RWPE2 (cell line): ENCODE measurements at regions not wholly inside any gene's neighbourhood (a gene's known extent, or its start where the extent isn't known, plus 50 kb on each side); places are given as distances from the start of the nearest gene placed in this dataset.

Experiments
- ATAC-seq: fragments of 200-7000 bp; cut with Tn5 transposase; 3 replicates; pipeline ENCODE4 v1.9.1; 2021; ENCODE audit warnings: low read depth
- DNase-seq: peaks from one replicate; pipeline ENCODE4 v3.0.0-alpha.2; 2020; ENCODE audit warnings: low spot score
- H3K27ac ChIP-seq: fragments of 450-650 bp; 2 replicates; pipeline ENCODE4 v1.5.1; 2017; ENCODE audit warnings: mild to moderate bottlenecking; ENCODE audit not compliant: poor library complexity, severe bottlenecking
- H3K27me3 ChIP-seq: fragments of 250-450 bp; sonication (Bioruptor Pico); 2 replicates; pipeline ENCODE4 v1.5.1; 2021; ENCODE audit warnings: mild to moderate bottlenecking, moderate library complexity; ENCODE audit not compliant: insufficient read depth, poor library complexity, severe bottlenecking
- H3K36me3 ChIP-seq: fragments of 250-450 bp; sonication (Bioruptor Pico); 2 replicates; pipeline ENCODE4 v1.5.1; 2020; ENCODE audit warnings: low read depth, mild to moderate bottlenecking, moderate library complexity
- H3K4me1 ChIP-seq: fragments of 250-450 bp; sonication (Bioruptor Pico); 2 replicates; pipeline ENCODE4 v1.5.1; 2021; ENCODE audit warnings: mild to moderate bottlenecking, moderate library complexity; ENCODE audit not compliant: insufficient read depth, poor library complexity, severe bottlenecking
- H3K4me3 ChIP-seq: fragments of 250-450 bp; sonication (Bioruptor Pico); 2 replicates; pipeline ENCODE4 v1.5.1; 2021; ENCODE audit warnings: mild to moderate bottlenecking, moderate library complexity; ENCODE audit not compliant: severe bottlenecking
- H3K9me3 ChIP-seq: fragments of 250-450 bp; sonication (Bioruptor Pico); 2 replicates; pipeline ENCODE4 v1.5.1; 2021; ENCODE audit warnings: mild to moderate bottlenecking, moderate library complexity; ENCODE audit not compliant: severe bottlenecking
- CTCF ChIP-seq: fragments of 450-650 bp; IDR thresholded peaks from one replicate; pipeline ENCODE4 v1.5.1; 2017; ENCODE audit warnings: mild to moderate bottlenecking, moderate library complexity; ENCODE audit not compliant: poor library complexity, severe bottlenecking

- no peak for TF ChIP-seq CTCF
- DNase-seq (no peak), ATAC-seq (no peak)
- Histone ChIP-seq H3K4me3 (no peak overlapping the region), H3K36me3 (no peaks in the 10 kb centered on the region), H3K27ac (no peak overlapping the region), H3K9me3 (no peaks in the 10 kb centered on the region), H3K4me1 (no peaks in the 10 kb centered on the region), H3K27me3 (no peaks in the 10 kb centered on the region)
Measured at GRCh38 chr16:60684002-60684401, 1352.2 kb downstream of the CDH8 start.

- Histone ChIP-seq H3K27me3 (no peaks in the 10 kb centered on the region), H3K4me1 (no peaks in the 10 kb centered on the region), H3K9me3 (no peaks in the 10 kb centered on the region), H3K36me3 (no peaks in the 10 kb centered on the region), H3K27ac (no peak overlapping the region), H3K4me3 (no peak overlapping the region)
- no peak for DNase-seq
- TF ChIP-seq CTCF, result no peak
- no peak for ATAC-seq
Measured at GRCh38 chr16:60682219-60682618, 1354.0 kb downstream of the CDH8 start.

GRCh38 chr16:60681043-60681442 is 1355.2 kb downstream of the CDH8 start:
- no peak for ATAC-seq
- no peak overlapping the region for H3K4me3 ChIP-seq
- DNase-seq, result no peak
- no peaks in the 10 kb centered on the region for H3K4me1 ChIP-seq
- H3K9me3 ChIP-seq, result no peaks in the 10 kb centered on the region
- no peak for TF ChIP-seq CTCF
- H3K27me3 ChIP-seq, result no peaks in the 10 kb centered on the region
- H3K27ac ChIP-seq, result no peak overlapping the region
- no peaks in the 10 kb centered on the region for H3K36me3 ChIP-seq

GRCh38 chr16:60675022-60675421 is 1361.2 kb downstream of the CDH8 start:
- Histone ChIP-seq H3K4me1 (peaks cover 5% of the 10 kb centered on the region), H3K27me3 (no peaks in the 10 kb centered on the region), H3K36me3 (no peaks in the 10 kb centered on the region), H3K27ac (no peak overlapping the region), H3K9me3 (no peaks in the 10 kb centered on the region), H3K4me3 (no peak overlapping the region)
- DNase-seq (no peak), ATAC-seq (no peak)
- TF ChIP-seq CTCF, result no peak

GRCh38 chr16:60674241-60674640 is 1362.0 kb downstream of the CDH8 start:
- peaks cover 5% of the 10 kb centered on the region for H3K4me1 ChIP-seq
- ATAC-seq, result peak; percentile 83

More at GRCh38 chr16:60674241-60674640, 1362.0 kb downstream of the CDH8 start:
- H3K36me3 ChIP-seq, result no peaks in the 10 kb centered on the region
- DNase-seq, result no peak
- no peak overlapping the region for H3K4me3 ChIP-seq
- no peaks in the 10 kb centered on the region for H3K9me3 ChIP-seq
- no peak for TF ChIP-seq CTCF
- H3K27ac ChIP-seq, result peak overlapping the region; percentile 12
- no peaks in the 10 kb centered on the region for H3K27me3 ChIP-seq
